Panc1 (cell line): ENCODE measurements at regions not wholly inside any gene's neighbourhood (a gene's known extent, or its start where the extent isn't known, plus 50 kb on each side); places are given as distances from the start of the nearest gene placed in this dataset.
"Not testable (repeated sequence)": the region's sequence is repeated elsewhere in the genome, so short reads cannot be mapped to it uniquely, and the experiment has no call there.

Source experiments
- ATAC-seq: fragments of 200-7000 bp; cut with Tn5 transposase; 2 replicates; pipeline ENCODE4 v1.9.1; 2020; ENCODE audit warnings: mild to moderate bottlenecking, moderate library complexity
- BruUV-seq: library from RNA; stranded (reverse); fragments of 400-500 nt; replicated peaks from 2 replicates; lab custom pipeline; 2021; lab: Mats Ljungman, UMichigan
- CTCF ChIA-PET: fragments of 300-600 bp; sonication (Branson Sonifier 250); formaldehyde crosslinking; loops from one replicate; lab custom pipeline; 2022; ENCODE audit warnings: antibody characterized with exemption; lab: Charles Lee
- POLR2A ChIA-PET: fragments of 300-600 bp; sonication (Branson Sonifier 250); formaldehyde crosslinking; loops from one replicate; lab custom pipeline; 2022; ENCODE audit warnings: antibody characterized with exemption; lab: Charles Lee
- DNase-seq: peaks from one replicate; pipeline ENCODE4 v3.0.0-alpha.2; 2010; ENCODE audit warnings: low read depth, low spot score
- H3K27ac ChIP-seq: 2 replicates; pipeline ENCODE4 v1.5.1; 2011; ENCODE audit warnings: mild to moderate bottlenecking, low read length, inconsistent platforms
- H3K27me3 ChIP-seq: fragments of 200-500 bp; sonication (Bioruptor generic); 2 replicates; pipeline ENCODE4 v1.6.0; 2014; ENCODE audit warnings: low read length, inconsistent platforms; ENCODE audit not compliant: control insufficient read depth, insufficient read depth
- H3K36me3 ChIP-seq: fragments of 200-500 bp; sonication (Bioruptor generic); 2 replicates; pipeline ENCODE4 v1.5.1; 2014; ENCODE audit warnings: inconsistent platforms, mild to moderate bottlenecking, low read length, moderate library complexity; ENCODE audit not compliant: control insufficient read depth, insufficient read depth
- H3K4me1 ChIP-seq: 2 replicates; pipeline ENCODE4 v1.5.1; 2011; ENCODE audit warnings: inconsistent platforms, mild to moderate bottlenecking, low read length, moderate library complexity; ENCODE audit not compliant: control insufficient read depth, insufficient read depth
- H3K4me3 ChIP-seq, 2 experiments: 2 replicates each; pipeline ENCODE4 v1.5.1; 2011 to 2012; ENCODE audit warnings: low read depth in 2 of 2, low read length in 2 of 2, mild to moderate bottlenecking in 2 of 2, inconsistent platforms in 1 of 2, moderate library complexity in 1 of 2
- H3K9me3 ChIP-seq: fragments of 200-500 bp; sonication (Bioruptor generic); 2 replicates; pipeline ENCODE4 v1.5.1; 2014; ENCODE audit warnings: low read depth, mild to moderate bottlenecking, inconsistent platforms, low read length, moderate library complexity; ENCODE audit not compliant: control insufficient read depth, insufficient read depth
- POLR2AphosphoS5 ChIP-seq: IDR thresholded peaks from 2 replicates; pipeline ENCODE4 v1.6.1; 2012; ENCODE audit warnings: mild to moderate bottlenecking, low read depth, low read length, moderate library complexity
- SIN3A ChIP-seq: IDR thresholded peaks from 2 replicates; pipeline ENCODE4 v1.6.1; 2012; ENCODE audit warnings: low read depth, mild to moderate bottlenecking, low read length, moderate library complexity, borderline replicate concordance; ENCODE audit not compliant: insufficient read depth
- TCF7L2 ChIP-seq: IDR thresholded peaks from 2 replicates; pipeline ENCODE4 v1.6.1; 2011; ENCODE audit warnings: mild to moderate bottlenecking, low read depth, low read length, inconsistent platforms
- in situ Hi-C: cut with HindIII; loops from 2 replicates; pipeline ENCODE4 v1.10.0; 2016; ENCODE audit warnings: low sequenced_read_pairs, low pct_unique_long_range_greater_than_20kb
- intact Hi-C: fragments of 100-400 bp; cut with micrococcal nuclease; formaldehyde crosslinking; loops from one replicate; pipeline ENCODE4 v1.10.0; 2022; ENCODE audit not compliant: unreplicated experiment
- TF ChIP-seq, protein P1 (sequence below), 2 experiments: IDR thresholded peaks; 2 replicates each; pipeline ENCODE4 v1.6.1; 2011 to 2012; ENCODE audit warnings: low read depth in 2 of 2, control low read depth in 1 of 2, low read length in 1 of 2, mild to moderate bottlenecking in 1 of 2, moderate library complexity in 1 of 2; ENCODE audit not compliant: insufficient read depth in 1 of 2
- TF ChIP-seq, protein P2 (sequence below): fragments of 450-650 bp; IDR thresholded peaks from 2 replicates; pipeline ENCODE4 v1.5.1; 2017; ENCODE audit warnings: mild to moderate bottlenecking

DNA sequence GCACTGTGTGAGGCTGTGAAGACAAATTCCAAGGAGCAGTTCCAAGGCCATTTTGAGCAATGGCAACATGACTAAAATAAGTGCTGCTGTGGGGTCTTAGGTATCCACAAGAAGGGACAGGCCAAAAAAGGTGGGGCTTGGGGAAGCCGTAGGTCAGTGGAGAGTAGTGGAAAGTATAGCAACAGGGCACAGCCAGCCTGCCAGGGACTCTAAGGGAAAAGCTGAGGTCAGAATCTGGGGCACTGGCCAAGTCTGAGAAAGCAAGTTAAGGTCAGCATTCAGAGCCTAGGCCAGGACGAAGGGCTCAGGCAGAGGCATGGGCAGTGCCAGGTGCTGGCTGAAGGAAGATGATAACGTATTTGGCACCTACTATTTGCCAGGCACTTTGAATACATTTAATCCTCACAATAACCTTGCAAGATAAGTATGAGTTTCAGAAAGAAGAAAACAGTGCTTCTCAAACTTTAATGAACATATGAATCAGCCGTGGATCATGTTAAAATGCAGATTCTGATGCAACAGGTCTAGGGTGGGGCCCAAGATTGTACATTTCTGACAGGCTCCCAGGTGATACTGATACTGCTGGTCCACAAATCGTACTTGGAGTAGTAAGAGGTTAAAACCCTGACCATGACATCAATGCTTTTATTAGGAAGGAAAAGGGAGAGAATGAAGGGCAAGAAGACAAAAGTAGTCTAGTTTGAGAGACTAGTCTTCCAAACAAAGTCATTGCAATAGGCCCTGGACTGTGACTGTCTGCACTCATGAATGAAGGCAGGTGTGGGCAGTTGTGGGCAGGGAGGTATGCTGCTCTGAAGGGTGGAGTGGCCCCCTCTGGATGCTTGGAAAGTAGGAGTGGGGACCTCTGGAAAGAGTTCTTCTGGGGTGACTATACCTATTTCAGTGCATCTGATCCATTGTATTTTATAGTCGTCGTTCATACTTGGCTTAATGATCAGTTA, 106.3 kb upstream of the ANKRD28 start:
- TF ChIP-seq, protein P1, sequence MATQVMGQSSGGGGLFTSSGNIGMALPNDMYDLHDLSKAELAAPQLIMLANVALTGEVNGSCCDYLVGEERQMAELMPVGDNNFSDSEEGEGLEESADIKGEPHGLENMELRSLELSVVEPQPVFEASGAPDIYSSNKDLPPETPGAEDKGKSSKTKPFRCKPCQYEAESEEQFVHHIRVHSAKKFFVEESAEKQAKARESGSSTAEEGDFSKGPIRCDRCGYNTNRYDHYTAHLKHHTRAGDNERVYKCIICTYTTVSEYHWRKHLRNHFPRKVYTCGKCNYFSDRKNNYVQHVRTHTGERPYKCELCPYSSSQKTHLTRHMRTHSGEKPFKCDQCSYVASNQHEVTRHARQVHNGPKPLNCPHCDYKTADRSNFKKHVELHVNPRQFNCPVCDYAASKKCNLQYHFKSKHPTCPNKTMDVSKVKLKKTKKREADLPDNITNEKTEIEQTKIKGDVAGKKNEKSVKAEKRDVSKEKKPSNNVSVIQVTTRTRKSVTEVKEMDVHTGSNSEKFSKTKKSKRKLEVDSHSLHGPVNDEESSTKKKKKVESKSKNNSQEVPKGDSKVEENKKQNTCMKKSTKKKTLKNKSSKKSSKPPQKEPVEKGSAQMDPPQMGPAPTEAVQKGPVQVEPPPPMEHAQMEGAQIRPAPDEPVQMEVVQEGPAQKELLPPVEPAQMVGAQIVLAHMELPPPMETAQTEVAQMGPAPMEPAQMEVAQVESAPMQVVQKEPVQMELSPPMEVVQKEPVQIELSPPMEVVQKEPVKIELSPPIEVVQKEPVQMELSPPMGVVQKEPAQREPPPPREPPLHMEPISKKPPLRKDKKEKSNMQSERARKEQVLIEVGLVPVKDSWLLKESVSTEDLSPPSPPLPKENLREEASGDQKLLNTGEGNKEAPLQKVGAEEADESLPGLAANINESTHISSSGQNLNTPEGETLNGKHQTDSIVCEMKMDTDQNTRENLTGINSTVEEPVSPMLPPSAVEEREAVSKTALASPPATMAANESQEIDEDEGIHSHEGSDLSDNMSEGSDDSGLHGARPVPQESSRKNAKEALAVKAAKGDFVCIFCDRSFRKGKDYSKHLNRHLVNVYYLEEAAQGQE (IDR thresholded peaks at IDR 0.05; ENCODE audit: insufficient read depth in 1 of 2, low read depth in 2 of 2, low read length in 1 of 2) = no peak
- no peak for TF ChIP-seq TCF7L2
- TF ChIP-seq POLR2AphosphoS5 = no peak
- TF ChIP-seq SIN3A = no peak
- TF ChIP-seq, protein P2, sequence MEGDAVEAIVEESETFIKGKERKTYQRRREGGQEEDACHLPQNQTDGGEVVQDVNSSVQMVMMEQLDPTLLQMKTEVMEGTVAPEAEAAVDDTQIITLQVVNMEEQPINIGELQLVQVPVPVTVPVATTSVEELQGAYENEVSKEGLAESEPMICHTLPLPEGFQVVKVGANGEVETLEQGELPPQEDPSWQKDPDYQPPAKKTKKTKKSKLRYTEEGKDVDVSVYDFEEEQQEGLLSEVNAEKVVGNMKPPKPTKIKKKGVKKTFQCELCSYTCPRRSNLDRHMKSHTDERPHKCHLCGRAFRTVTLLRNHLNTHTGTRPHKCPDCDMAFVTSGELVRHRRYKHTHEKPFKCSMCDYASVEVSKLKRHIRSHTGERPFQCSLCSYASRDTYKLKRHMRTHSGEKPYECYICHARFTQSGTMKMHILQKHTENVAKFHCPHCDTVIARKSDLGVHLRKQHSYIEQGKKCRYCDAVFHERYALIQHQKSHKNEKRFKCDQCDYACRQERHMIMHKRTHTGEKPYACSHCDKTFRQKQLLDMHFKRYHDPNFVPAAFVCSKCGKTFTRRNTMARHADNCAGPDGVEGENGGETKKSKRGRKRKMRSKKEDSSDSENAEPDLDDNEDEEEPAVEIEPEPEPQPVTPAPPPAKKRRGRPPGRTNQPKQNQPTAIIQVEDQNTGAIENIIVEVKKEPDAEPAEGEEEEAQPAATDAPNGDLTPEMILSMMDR = no peak
- intact Hi-C loops = no loop called here
- ATAC-seq (no peak), DNase-seq (no peak)
- Histone ChIP-seq H3K36me3 (no peaks in the 10 kb centered on the region), H3K4me1 (no peaks in the 10 kb centered on the region), H3K27me3 (no peaks in the 10 kb centered on the region), H3K9me3 (no peaks in the 10 kb centered on the region), H3K4me3 (no peak overlapping the region), H3K27ac (no peak overlapping the region)
- POLR2A ChIA-PET = no interaction called here
- CTCF ChIA-PET = no interaction called here
- BruUV-seq = no TSS peak
- in situ Hi-C loops = no loop called here

DNA sequence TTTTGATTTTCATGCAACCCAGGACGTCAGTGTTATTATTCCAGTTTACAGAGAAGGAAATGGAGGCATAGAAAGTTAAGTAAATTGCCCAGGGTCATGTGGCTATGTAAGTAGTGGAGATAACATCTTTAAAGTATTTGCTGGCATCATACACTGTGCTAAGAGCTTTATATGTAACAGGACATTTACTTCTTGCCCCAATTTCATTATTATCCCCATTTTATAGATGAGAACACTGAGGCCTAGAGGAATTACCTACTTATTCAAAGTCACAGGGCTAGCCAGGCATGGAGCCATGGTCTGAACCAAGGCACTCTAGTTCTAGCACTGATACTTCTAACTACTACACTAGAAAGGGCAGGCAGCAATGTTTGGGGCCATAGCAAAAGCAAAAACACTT, 107.3 kb upstream of the ANKRD28 start:
- no peak overlapping the region for H3K4me3 ChIP-seq
- H3K9me3 ChIP-seq = no peaks in the 10 kb centered on the region
- ATAC-seq (no peak), DNase-seq (no peak)
- in situ Hi-C loops (no loop called here), intact Hi-C loops (no loop called here)
- H3K4me1 ChIP-seq = no peaks in the 10 kb centered on the region
- H3K27me3 ChIP-seq = no peaks in the 10 kb centered on the region
- ChIA-PET POLR2A (no interaction called here), CTCF (no interaction called here)
- no TSS peak for BruUV-seq
- no peak overlapping the region for H3K27ac ChIP-seq
- no peaks in the 10 kb centered on the region for H3K36me3 ChIP-seq
- TF ChIP-seq POLR2AphosphoS5 (no peak), SIN3A (no peak), TCF7L2 (no peak)
- TF ChIP-seq, protein P2 = no peak
- TF ChIP-seq, protein P1 (IDR thresholded peaks at IDR 0.05; ENCODE audit: insufficient read depth in 1 of 2, low read depth in 2 of 2, low read length in 1 of 2) = no peak

DNA sequence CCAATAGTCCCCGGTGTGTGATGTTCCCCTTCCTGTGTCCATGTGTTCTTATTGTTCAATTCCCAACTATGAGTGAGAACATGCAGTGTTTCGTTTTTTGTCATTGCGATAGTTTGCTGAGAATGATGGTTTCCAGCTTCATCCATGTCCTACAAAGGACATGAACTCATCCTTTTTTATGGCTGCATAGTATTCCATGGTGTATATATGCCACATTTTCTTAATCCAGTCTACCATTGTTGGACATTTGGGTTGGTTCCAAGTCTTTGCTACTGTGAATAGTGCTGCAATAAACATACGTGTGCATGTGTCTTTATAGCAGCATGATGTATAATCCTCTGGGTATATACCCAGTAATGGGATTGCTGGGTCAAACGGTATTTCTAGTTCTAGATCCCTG, 109.6 kb upstream of the ANKRD28 start:
- ATAC-seq, H3K4me1 ChIP-seq, intact Hi-C loops, H3K36me3 ChIP-seq, H3K27me3 ChIP-seq, CTCF ChIA-PET, H3K4me3 ChIP-seq, H3K9me3 ChIP-seq, DNase-seq, POLR2A ChIA-PET, H3K27ac ChIP-seq, BruUV-seq, in situ Hi-C loops: not testable (repeated sequence)
